ENCODE measurements at regions not wholly inside any gene's neighbourhood (a gene's known extent, or its start where the extent isn't known, plus 50 kb on each side); places are given as distances from the start of the nearest gene placed in this dataset.

GRCh38 chr6:45806172-45806571 lies 209.5 kb downstream of the CLIC5 start:
- H3K4me3 ChIP-seq: no peak overlapping the region
- DNase-seq: no peak
- 56 to 60% methylated on average over 1 of the region's 1 CpG for WGBS, 2 donors
- H3K4me1 ChIP-seq: no peaks in the 10 kb centered on the region
- no peaks in the 10 kb centered on the region for H3K36me3 ChIP-seq
- H3K27ac ChIP-seq: no peak overlapping the region
- intact Hi-C loops (cut with DNase I): no loop called here
- no peaks in the 10 kb centered on the region for H3K9me3 ChIP-seq
- no peaks in the 10 kb centered on the region for H3K27me3 ChIP-seq
- no peak for TF ChIP-seq POLR2AphosphoS5 (IDR thresholded peaks at IDR 0.05)
- no peak for TF ChIP-seq EP300 (IDR thresholded peaks at IDR 0.05)
- TF ChIP-seq POLR2A (IDR thresholded peaks at IDR 0.05): no peak
- no peak for TF ChIP-seq CTCF (IDR thresholded peaks at IDR 0.05)

- no peak for DNase-seq
- Histone ChIP-seq H3K27ac (no peak overlapping the region), H3K4me3 (no peak overlapping the region), H3K9me3 (no peaks in the 10 kb centered on the region), H3K27me3 (no peaks in the 10 kb centered on the region), H3K4me1 (no peaks in the 10 kb centered on the region), H3K36me3 (no peaks in the 10 kb centered on the region)
- 86 to 88% methylated on average over 4 of the region's 4 CpGs for WGBS, 2 donors
- TF ChIP-seq POLR2A (IDR thresholded peaks at IDR 0.05) (no peak), POLR2AphosphoS5 (IDR thresholded peaks at IDR 0.05) (no peak), CTCF (IDR thresholded peaks at IDR 0.05) (no peak), EP300 (IDR thresholded peaks at IDR 0.05) (no peak)
- intact Hi-C loops (cut with DNase I): no loop called here
Measured at GRCh38 chr6:45803071-45803470, 212.6 kb downstream of the CLIC5 start.

GRCh38 chr6:45801471-45802289 lies 214.0 kb downstream of the CLIC5 start:
- H3K9me3 ChIP-seq: no peaks in the 10 kb centered on the region
- intact Hi-C loops (cut with DNase I): no loop called here
- TF ChIP-seq POLR2A (IDR thresholded peaks at IDR 0.05) (no peak), CTCF (IDR thresholded peaks at IDR 0.05) (no peak), EP300 (IDR thresholded peaks at IDR 0.05) (no peak), POLR2AphosphoS5 (IDR thresholded peaks at IDR 0.05) (no peak)
- no peak overlapping the region for H3K27ac ChIP-seq
- H3K4me3 ChIP-seq: no peak overlapping the region
- H3K4me1 ChIP-seq: no peaks in the 10 kb centered on the region
- DNase-seq: no peak
- no peaks in the 10 kb centered on the region for H3K27me3 ChIP-seq
- WGBS, 2 donors: 52 to 69% methylated on average over 10 of the region's 10 CpGs
- H3K36me3 ChIP-seq: no peaks in the 10 kb centered on the region

GRCh38 chr6:45800911-45801310 lies 214.7 kb downstream of the CLIC5 start:
- Histone ChIP-seq H3K27ac (no peak overlapping the region), H3K36me3 (no peaks in the 10 kb centered on the region), H3K27me3 (no peaks in the 10 kb centered on the region), H3K4me3 (no peak overlapping the region), H3K9me3 (no peaks in the 10 kb centered on the region), H3K4me1 (no peaks in the 10 kb centered on the region)
- intact Hi-C loops (cut with DNase I): no loop called here
- TF ChIP-seq EP300 (IDR thresholded peaks at IDR 0.05) (no peak), POLR2A (IDR thresholded peaks at IDR 0.05) (no peak), CTCF (IDR thresholded peaks at IDR 0.05) (no peak), POLR2AphosphoS5 (IDR thresholded peaks at IDR 0.05) (no peak)
- DNase-seq: no peak
- WGBS, 2 donors: 49 to 64% methylated on average over 5 of the region's 5 CpGs

GRCh38 chr6:45795678-45796077 lies 220.0 kb downstream of the CLIC5 start:
- Histone ChIP-seq H3K4me1 (peaks cover 0 to 8% (median 3%) of the 10 kb centered on the region in 4 donors), H3K27ac (no peak overlapping the region), H3K9me3 (no peaks in the 10 kb centered on the region), H3K36me3 (no peaks in the 10 kb centered on the region), H3K4me3 (no peak overlapping the region), H3K27me3 (no peaks in the 10 kb centered on the region)
- TF ChIP-seq POLR2A (IDR thresholded peaks at IDR 0.05) (no peak), POLR2AphosphoS5 (IDR thresholded peaks at IDR 0.05) (no peak), CTCF (IDR thresholded peaks at IDR 0.05) (no peak), EP300 (IDR thresholded peaks at IDR 0.05) (no peak)
- WGBS, 2 donors: 81 to 90% methylated on average over 3 of the region's 3 CpGs
- intact Hi-C loops (cut with DNase I): no loop called here
- DNase-seq: no peak

All from sigmoid colon (tissue), 6 donors.